ENCODE measurements at regions not wholly inside any gene's neighbourhood (a gene's known extent, or its start where the extent isn't known, plus 50 kb on each side); places are given as distances from the start of the nearest gene placed in this dataset.

DNA sequence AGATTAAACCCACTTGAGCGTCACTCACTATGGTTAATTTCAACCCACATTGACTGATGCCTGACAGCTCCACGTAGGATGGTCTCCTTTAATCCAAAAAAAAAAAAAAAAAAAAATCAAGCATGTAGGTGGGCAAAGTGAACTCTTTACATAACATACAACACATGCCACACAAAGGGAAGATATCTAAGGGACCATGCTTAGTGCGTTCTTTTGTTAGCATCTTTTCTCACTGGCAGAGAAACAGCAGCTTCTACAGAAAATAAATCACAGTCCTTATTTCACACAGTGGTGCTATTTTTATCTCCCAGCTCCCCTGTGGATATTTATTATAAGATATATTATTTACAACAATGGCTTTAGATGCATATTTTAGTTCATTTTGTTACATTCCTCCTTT lies 652.0 kb upstream of the CELF2 start:
- TF ChIP-seq MYC (IDR thresholded peaks at IDR 0.05; ENCODE audit: insufficient read depth, insufficient read length, insufficient replicate concordance, low read length, severe bottlenecking) (no peak), EZH2 (IDR thresholded peaks at IDR 0.05; ENCODE audit: borderline replicate concordance, control insufficient read depth, low read depth, low read length) (no peak), ZNF24 (IDR thresholded peaks at IDR 0.05) (no peak), MEF2A (IDR thresholded peaks at IDR 0.05; ENCODE audit: insufficient read depth, low read depth, low read length) (no peak), HDAC2 (IDR thresholded peaks at IDR 0.05) (no peak), POLR2AphosphoS5 (IDR thresholded peaks at IDR 0.05; ENCODE audit: low read length) (no peak), JUND (IDR thresholded peaks at IDR 0.05; ENCODE audit: low read depth, low read length) (no peak), RAD21 (IDR thresholded peaks at IDR 0.05; ENCODE audit: insufficient read depth, low read depth, low read length) (no peak), CHD4 (IDR thresholded peaks at IDR 0.05) (no peak), STAT3 (IDR thresholded peaks at IDR 0.05; ENCODE audit: low read depth, low read length) (no peak), SMAD5 (IDR thresholded peaks at IDR 0.05; ENCODE audit: low read depth) (no peak), SMC3 (IDR thresholded peaks at IDR 0.05; ENCODE audit: borderline replicate concordance, low read length) (no peak), CBX5 (IDR thresholded peaks at IDR 0.05; ENCODE audit: low read depth) (no peak)
- TF ChIP-seq, protein P1, sequence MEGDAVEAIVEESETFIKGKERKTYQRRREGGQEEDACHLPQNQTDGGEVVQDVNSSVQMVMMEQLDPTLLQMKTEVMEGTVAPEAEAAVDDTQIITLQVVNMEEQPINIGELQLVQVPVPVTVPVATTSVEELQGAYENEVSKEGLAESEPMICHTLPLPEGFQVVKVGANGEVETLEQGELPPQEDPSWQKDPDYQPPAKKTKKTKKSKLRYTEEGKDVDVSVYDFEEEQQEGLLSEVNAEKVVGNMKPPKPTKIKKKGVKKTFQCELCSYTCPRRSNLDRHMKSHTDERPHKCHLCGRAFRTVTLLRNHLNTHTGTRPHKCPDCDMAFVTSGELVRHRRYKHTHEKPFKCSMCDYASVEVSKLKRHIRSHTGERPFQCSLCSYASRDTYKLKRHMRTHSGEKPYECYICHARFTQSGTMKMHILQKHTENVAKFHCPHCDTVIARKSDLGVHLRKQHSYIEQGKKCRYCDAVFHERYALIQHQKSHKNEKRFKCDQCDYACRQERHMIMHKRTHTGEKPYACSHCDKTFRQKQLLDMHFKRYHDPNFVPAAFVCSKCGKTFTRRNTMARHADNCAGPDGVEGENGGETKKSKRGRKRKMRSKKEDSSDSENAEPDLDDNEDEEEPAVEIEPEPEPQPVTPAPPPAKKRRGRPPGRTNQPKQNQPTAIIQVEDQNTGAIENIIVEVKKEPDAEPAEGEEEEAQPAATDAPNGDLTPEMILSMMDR (IDR thresholded peaks at IDR 0.05 in 2 of 3, conservative IDR thresholded peaks at IDR 0.05 in 1 of 3; ENCODE audit: control insufficient read depth in 2 of 3, extremely low read depth in 1 of 3, insufficient read depth in 1 of 3, low read depth in 3 of 3, low read length in 3 of 3): no peak
